CD4-positive, alpha-beta memory T cell (primary cell): ENCODE measurements at regions not wholly inside any gene's neighbourhood (a gene's known extent, or its start where the extent isn't known, plus 50 kb on each side); places are given as distances from the start of the nearest gene placed in this dataset.

ENCODE experiments used
- CTCF ChIA-PET: fragments of 350-600 bp; sonication (Branson Sonifier 250); formaldehyde crosslinking; loops from one replicate; lab custom pipeline; 2021; ENCODE audit warnings: inconsistent platforms; ENCODE audit not compliant: partially characterized antibody; lab: Charles Lee
- POLR2A ChIA-PET: fragments of 350-600 bp; sonication (Branson Sonifier 250); formaldehyde crosslinking; loops from one replicate; lab custom pipeline; 2021; ENCODE audit not compliant: partially characterized antibody; lab: Charles Lee
- DNase-seq, 5 donors: peaks; one replicate each; pipeline versions ENCODE4 v3.0.0 to v3.0.0-alpha.2; 2020 to 2022; ENCODE audit warnings: mixed read lengths in 1 of 5
- H3K27ac ChIP-seq: one replicate; pipeline ENCODE4 v1.7.0; 2013; ENCODE audit warnings: low read depth, low read length
- H3K27me3 ChIP-seq: 2 replicates; pipeline ENCODE4 v1.7.0; 2013; ENCODE audit warnings: mild to moderate bottlenecking, low read length, moderate library complexity; ENCODE audit not compliant: insufficient read depth
- H3K36me3 ChIP-seq: 2 replicates; pipeline ENCODE4 v1.7.0; 2013; ENCODE audit warnings: mild to moderate bottlenecking, low read length, moderate library complexity; ENCODE audit not compliant: insufficient read depth
- H3K4me1 ChIP-seq: 2 replicates; pipeline ENCODE4 v1.7.0; 2013; ENCODE audit warnings: mild to moderate bottlenecking, low read length, moderate library complexity; ENCODE audit not compliant: insufficient read depth
- H3K4me3 ChIP-seq, 2 donors: one replicate each; pipeline ENCODE4 v1.7.0; 2013; ENCODE audit warnings: low read length in 2 of 2, mild to moderate bottlenecking in 1 of 2
- H3K9me3 ChIP-seq, 2 donors: one replicate each; pipeline ENCODE4 v1.7.0; 2013; ENCODE audit warnings: low read length in 2 of 2, control low read depth in 1 of 2; ENCODE audit not compliant: control insufficient read depth in 1 of 2
- H3K27ac Mint-ChIP-seq, 7 donors: one replicate each; pipeline ENCODE4 v1.8.0; 2020 to 2021; ENCODE audit warnings: mixed read lengths in 7 of 7, mild to moderate bottlenecking in 6 of 7, inconsistent platforms in 3 of 7, moderate library complexity in 3 of 7
- H3K27me3 Mint-ChIP-seq, 2 donors: one replicate each; pipeline ENCODE4 v1.8.0; 2020 to 2021; ENCODE audit warnings: mixed read lengths in 2 of 2
- H3K36me3 Mint-ChIP-seq, 2 donors: one replicate each; pipeline ENCODE4 v1.8.0; 2020 to 2021; ENCODE audit warnings: mixed read lengths in 2 of 2, inconsistent platforms in 1 of 2, mild to moderate bottlenecking in 1 of 2
- H3K4me1 Mint-ChIP-seq, 4 donors: one replicate each; pipeline ENCODE4 v1.8.0; 2020 to 2021; ENCODE audit warnings: mixed read lengths in 4 of 4, mild to moderate bottlenecking in 1 of 4
- H3K4me3 Mint-ChIP-seq, 8 donors: one replicate each; pipeline ENCODE4 v1.8.0; 2020 to 2021; ENCODE audit warnings: mixed read lengths in 8 of 8, mild to moderate bottlenecking in 7 of 8, moderate library complexity in 6 of 8, inconsistent platforms in 3 of 8
- H3K9me3 Mint-ChIP-seq, 8 donors: one replicate each; pipeline ENCODE4 v1.8.0; 2020 to 2021; ENCODE audit warnings: mixed read lengths in 8 of 8, mild to moderate bottlenecking in 5 of 8, inconsistent platforms in 3 of 8, moderate library complexity in 1 of 8
- intact Hi-C: fragments of 100-400 bp; cut with micrococcal nuclease; formaldehyde crosslinking; loops from one replicate; pipeline ENCODE4 v1.15.1; 2023

DNA sequence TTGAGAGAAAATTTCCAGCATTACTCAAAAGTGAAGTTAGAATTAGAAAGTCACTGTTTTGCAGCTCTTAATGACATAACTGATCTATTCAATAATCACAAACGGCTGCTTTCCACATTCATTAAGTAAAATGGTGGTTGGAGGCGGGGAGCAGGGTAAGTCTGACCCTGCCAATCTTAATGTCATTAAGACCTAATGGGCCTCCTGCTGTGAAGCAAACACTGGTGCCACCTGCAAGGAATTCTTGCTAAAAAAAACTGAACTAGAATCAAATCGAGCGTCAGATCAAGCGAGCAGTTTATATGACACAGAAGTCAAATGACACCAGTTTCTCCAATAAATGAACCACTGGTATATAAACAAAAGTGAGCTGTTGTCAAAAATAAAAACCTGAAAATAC is 351.5 kb downstream of the BRD1 start:
- ChIA-PET CTCF (no interaction called here), POLR2A (no interaction called here)
- DNase-seq, result no peak
- H3K4me3 ChIP-seq, result no peak overlapping the region
- Mint-ChIP-seq H3K4me1 (peaks cover 0 to 2% (median 0%) of the 10 kb centered on the region in 4 donors), H3K4me3 (no peak overlapping the region), H3K36me3 (peaks cover 0 to 9% of the 10 kb centered on the region in 2 donors), H3K9me3 (peaks cover 0 to 11% (median 4%) of the 10 kb centered on the region in 8 donors), H3K27me3 (no peaks in the 10 kb centered on the region), H3K27ac (no peak overlapping the region)
- no peak overlapping the region for H3K27ac ChIP-seq
- H3K36me3 ChIP-seq, result no peaks in the 10 kb centered on the region
- no peaks in the 10 kb centered on the region for H3K27me3 ChIP-seq
- intact Hi-C loops, result no loop called here
- H3K4me1 ChIP-seq, result no peaks in the 10 kb centered on the region
- H3K9me3 ChIP-seq, result no peaks in the 10 kb centered on the region

DNA sequence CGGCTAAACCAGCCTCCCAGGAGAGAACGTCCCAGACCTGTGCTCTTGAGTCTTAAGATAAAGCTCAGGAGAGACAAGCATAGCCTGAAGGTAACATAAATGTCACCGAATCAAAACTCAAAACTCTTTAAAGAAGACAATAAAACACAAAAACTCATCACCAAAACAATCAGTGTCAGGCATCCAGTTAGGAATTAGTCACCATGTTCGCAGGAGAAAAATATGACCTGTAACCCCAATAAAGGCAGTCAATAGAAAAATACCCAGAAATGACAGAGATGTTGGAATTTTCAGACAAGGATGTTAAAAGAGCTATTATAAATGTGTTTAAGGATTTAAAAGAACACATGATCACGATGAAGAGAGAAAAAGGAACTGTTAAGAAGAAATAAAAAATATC is 352.4 kb downstream of the BRD1 start:
- no peak overlapping the region for H3K4me3 Mint-ChIP-seq
- H3K27ac ChIP-seq, result no peak overlapping the region
- no peaks in the 10 kb centered on the region for H3K36me3 ChIP-seq
- no peak overlapping the region for H3K27ac Mint-ChIP-seq
- no peaks in the 10 kb centered on the region for H3K27me3 ChIP-seq
- ChIA-PET CTCF (no interaction called here), POLR2A (no interaction called here)
- H3K27me3 Mint-ChIP-seq, result no peaks in the 10 kb centered on the region
- no peak for DNase-seq
- H3K4me1 ChIP-seq, result no peaks in the 10 kb centered on the region
- H3K36me3 Mint-ChIP-seq, result peaks cover 0 to 9% of the 10 kb centered on the region in 2 donors
- no peaks in the 10 kb centered on the region for H3K9me3 ChIP-seq
- H3K4me1 Mint-ChIP-seq, result peaks cover 0 to 2% (median 0%) of the 10 kb centered on the region in 4 donors
- peaks cover 0 to 11% (median 4%) of the 10 kb centered on the region in 8 donors for H3K9me3 Mint-ChIP-seq
- H3K4me3 ChIP-seq, result no peak overlapping the region
- intact Hi-C loops, result no loop called here

DNA sequence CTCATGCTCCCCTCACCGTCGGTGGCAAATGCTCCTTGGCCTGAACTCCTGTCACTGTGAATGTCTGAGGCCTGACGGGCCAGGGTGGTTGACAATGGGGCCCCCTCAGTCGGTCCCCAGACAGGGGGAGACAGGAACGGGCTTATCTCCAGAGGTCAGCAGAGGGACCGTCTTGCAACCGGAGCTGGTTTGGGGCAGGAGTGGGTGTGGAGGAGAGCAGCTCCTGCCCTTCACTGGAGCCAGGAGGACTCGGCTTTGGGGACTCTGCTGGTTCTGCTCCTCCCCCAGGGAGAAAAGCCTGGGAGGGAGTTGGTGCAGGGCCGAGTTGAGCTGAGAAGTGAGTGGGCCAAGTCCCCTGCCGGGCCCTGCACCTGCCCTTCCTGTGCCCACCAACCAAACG is 354.4 kb downstream of the BRD1 start:
- ChIA-PET CTCF (no interaction called here), POLR2A (no interaction called here)
- no peak overlapping the region for H3K27ac Mint-ChIP-seq
- no peaks in the 10 kb centered on the region for H3K9me3 ChIP-seq
- H3K27ac ChIP-seq, result no peak overlapping the region
- peaks cover 0 to 9% of the 10 kb centered on the region in 2 donors for H3K36me3 Mint-ChIP-seq
- intact Hi-C loops, result no loop called here
- H3K27me3 Mint-ChIP-seq, result no peaks in the 10 kb centered on the region
- H3K4me1 Mint-ChIP-seq, result peaks cover 0 to 2% (median 0%) of the 10 kb centered on the region in 4 donors
- H3K36me3 ChIP-seq, result no peaks in the 10 kb centered on the region
- H3K9me3 Mint-ChIP-seq, result peaks cover 0 to 11% (median 3%) of the 10 kb centered on the region in 8 donors
- no peaks in the 10 kb centered on the region for H3K4me1 ChIP-seq
- peak overlapping the region in 1 of 8 donors; percentile 17 for H3K4me3 Mint-ChIP-seq
- DNase-seq, result no peak
- H3K4me3 ChIP-seq, result no peak overlapping the region
- H3K27me3 ChIP-seq, result no peaks in the 10 kb centered on the region

DNA sequence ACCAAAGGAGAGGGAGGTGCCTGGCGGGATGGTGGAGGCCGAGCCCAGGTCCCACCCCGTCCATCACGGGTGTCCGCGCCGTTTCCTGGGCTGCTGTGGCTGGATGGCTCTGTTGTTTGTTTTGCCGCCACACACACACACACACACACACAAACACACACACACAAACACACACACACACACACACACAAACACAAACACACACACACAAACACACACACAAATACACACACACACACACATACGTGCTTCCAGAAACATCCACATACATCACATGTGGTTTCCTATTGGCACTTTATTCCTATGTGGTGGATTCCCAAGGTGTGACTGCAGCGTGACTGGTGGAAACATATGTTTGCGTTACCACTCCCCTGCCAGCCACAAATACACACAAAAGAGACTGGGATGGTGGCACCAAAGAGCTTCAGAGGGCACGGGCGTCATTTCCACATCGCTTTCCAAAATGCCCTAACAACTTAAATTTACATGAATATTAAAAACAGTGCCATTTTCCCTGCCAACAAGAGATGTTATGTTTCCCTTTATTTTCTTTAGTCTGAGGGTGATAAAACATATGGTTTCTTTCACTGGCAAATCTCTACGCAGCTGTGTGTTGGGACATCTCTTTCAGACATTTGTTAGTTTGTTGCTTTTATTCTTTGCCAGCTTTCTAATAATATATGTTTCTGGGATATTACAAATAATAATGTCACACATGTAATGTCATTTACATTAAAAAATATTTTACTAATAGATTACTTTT is 356.8 kb downstream of the BRD1 start:
- Mint-ChIP-seq H3K4me1 (no peaks in the 10 kb centered on the region), H3K27ac (no peak overlapping the region), H3K9me3 (peaks cover 0 to 2% (median 0%) of the 10 kb centered on the region in 8 donors), H3K27me3 (no peaks in the 10 kb centered on the region), H3K4me3 (no peak overlapping the region), H3K36me3 (no peaks in the 10 kb centered on the region)
- no peaks in the 10 kb centered on the region for H3K9me3 ChIP-seq
- H3K36me3 ChIP-seq, result no peaks in the 10 kb centered on the region
- no peak overlapping the region for H3K4me3 ChIP-seq
- no peak overlapping the region for H3K27ac ChIP-seq
- no peaks in the 10 kb centered on the region for H3K4me1 ChIP-seq
- no peaks in the 10 kb centered on the region for H3K27me3 ChIP-seq
- CTCF ChIA-PET, result no interaction called here
- DNase-seq, result no peak
- intact Hi-C loops, result no loop called here
- POLR2A ChIA-PET, result no interaction called here

DNA sequence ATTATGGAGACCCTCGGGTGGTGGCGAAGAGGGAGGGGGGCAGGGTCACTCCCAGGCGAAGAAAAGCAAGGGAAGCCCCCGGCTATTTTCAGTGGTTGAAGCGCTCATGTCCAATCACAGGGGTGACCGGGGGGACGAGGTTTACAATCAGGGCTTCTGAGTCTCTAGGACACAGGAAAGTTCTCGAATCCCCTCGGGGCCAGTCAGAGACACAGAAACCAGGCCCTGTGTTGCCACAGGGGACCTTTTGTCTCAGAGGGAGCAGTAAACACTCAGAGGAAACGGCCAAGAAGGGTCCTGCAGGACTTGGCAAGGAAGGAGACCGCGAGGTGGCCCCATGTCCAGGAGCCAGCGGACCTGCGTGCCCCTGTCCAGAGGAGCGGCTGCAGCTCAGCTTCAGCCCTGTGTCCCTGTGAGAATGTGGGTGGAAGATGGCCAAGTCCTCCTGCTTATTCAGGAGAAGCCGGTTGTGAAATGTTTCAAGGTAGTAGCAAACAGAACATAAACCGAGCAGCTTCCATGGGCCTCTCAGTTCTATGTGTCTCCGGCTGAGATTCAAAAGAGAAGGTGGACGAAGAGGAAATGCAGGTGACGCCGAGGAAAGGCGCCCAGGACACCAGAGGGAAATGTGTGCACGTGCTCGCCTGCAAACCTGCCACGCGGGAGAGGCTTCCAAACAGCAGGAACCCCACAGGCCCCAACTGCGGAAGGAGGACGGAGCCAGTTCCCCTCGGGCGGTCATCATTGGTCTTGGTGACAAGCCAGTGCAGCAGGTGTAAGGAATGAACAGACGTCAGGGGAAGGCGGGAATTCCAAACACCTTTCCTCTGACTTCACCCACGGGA is 357.6 kb downstream of the BRD1 start:
- H3K36me3 Mint-ChIP-seq, result no peaks in the 10 kb centered on the region

DNA sequence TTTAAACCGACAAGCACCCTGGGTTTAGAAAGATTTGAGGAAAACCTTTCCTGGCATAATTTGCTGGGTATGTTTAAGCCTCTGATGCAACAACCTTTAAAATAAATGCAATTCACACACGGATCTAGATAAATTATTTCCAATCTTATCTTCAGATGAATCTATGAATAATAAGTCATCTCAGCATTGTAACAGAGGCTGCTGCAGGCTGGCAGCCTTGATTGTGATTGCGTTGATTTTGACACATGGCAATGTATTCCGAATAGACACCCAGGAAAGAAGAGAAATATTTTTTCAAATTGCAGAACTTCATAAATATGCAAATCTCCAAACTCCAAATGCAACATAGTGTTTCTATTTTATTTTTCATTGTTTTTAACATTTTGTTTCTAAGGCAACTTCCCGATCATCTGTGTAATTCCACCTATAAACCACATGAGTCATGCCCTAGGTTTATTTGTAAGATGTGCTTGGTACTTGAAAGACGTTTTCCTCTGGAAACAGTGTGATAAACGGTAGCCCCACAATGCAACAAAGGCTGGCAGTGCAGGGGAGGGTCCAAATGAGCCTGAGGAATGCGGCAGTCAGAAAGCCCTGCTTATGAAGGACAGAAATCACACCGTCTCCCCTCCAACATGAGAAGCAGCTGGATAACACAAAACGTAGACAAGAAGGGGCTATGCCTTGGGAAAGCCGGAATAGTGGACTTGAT is 359.0 kb downstream of the BRD1 start:
- H3K27me3 Mint-ChIP-seq, result peaks cover 0 to 3% of the 10 kb centered on the region in 2 donors
- Histone ChIP-seq H3K36me3 (no peaks in the 10 kb centered on the region), H3K27me3 (no peaks in the 10 kb centered on the region), H3K4me3 (no peak overlapping the region), H3K9me3 (no peaks in the 10 kb centered on the region), H3K27ac (no peak overlapping the region), H3K4me1 (no peaks in the 10 kb centered on the region)
- ChIA-PET CTCF (no interaction called here), POLR2A (no interaction called here)
- intact Hi-C loops, result no loop called here
- peaks cover 0 to under 1% (median 0%) of the 10 kb centered on the region in 4 donors for H3K4me1 Mint-ChIP-seq
- peak overlapping the region in 1 of 7 donors; percentile 13 for H3K27ac Mint-ChIP-seq
- H3K36me3 Mint-ChIP-seq, result no peaks in the 10 kb centered on the region
- no peak overlapping the region for H3K4me3 Mint-ChIP-seq
- no peak for DNase-seq
- H3K9me3 Mint-ChIP-seq, result peaks cover 0 to 2% (median 0%) of the 10 kb centered on the region in 8 donors

More for the DNA sequence above, 357.6 kb downstream of the BRD1 start:
- no peaks in the 10 kb centered on the region for H3K4me1 Mint-ChIP-seq
- Histone ChIP-seq H3K9me3 (no peaks in the 10 kb centered on the region), H3K36me3 (no peaks in the 10 kb centered on the region), H3K4me1 (no peaks in the 10 kb centered on the region), H3K27me3 (no peaks in the 10 kb centered on the region), H3K27ac (no peak overlapping the region), H3K4me3 (no peak overlapping the region)
- no peak overlapping the region for H3K4me3 Mint-ChIP-seq
- intact Hi-C loops, result no loop called here
- DNase-seq, result no peak
- peaks cover 0 to 2% (median 0%) of the 10 kb centered on the region in 8 donors for H3K9me3 Mint-ChIP-seq
- ChIA-PET CTCF (no interaction called here), POLR2A (no interaction called here)
- H3K27me3 Mint-ChIP-seq, result no peaks in the 10 kb centered on the region
- H3K27ac Mint-ChIP-seq, result no peak overlapping the region
